Activated naive CD8-positive, alpha-beta T cell treated with anti-CD3 and anti-CD28 coated beads, Interleukin-2, amount 50 U/mL, for 24 hours (primary cell): ENCODE measurements at regions not wholly inside any gene's neighbourhood (a gene's known extent, or its start where the extent isn't known, plus 50 kb on each side); places are given as distances from the start of the nearest gene placed in this dataset.

Experiments used
- ATAC-seq: fragments of 150-1000 bp; cut with Tn5 transposase; one replicate; pipeline ENCODE4 v1.10.0; 2021
- DNase-seq: peaks from one replicate; pipeline ENCODE4 v3.0.0; 2021
- H3K27ac Mint-ChIP-seq: one replicate; pipeline ENCODE4 v1.8.0; 2021; ENCODE audit warnings: mild to moderate bottlenecking, mixed read lengths
- H3K27me3 Mint-ChIP-seq: one replicate; pipeline ENCODE4 v1.8.0; 2021; ENCODE audit warnings: mixed read lengths
- H3K36me3 Mint-ChIP-seq: one replicate; pipeline ENCODE4 v1.8.0; 2021; ENCODE audit warnings: low read depth, mixed read lengths
- H3K4me1 Mint-ChIP-seq: one replicate; pipeline ENCODE4 v1.8.0; 2021; ENCODE audit warnings: mixed read lengths
- H3K4me3 Mint-ChIP-seq: one replicate; pipeline ENCODE4 v1.8.0; 2021; ENCODE audit warnings: mild to moderate bottlenecking, moderate library complexity, mixed read lengths
- H3K9me3 Mint-ChIP-seq: one replicate; pipeline ENCODE4 v1.8.0; 2021; ENCODE audit warnings: mixed read lengths

GRCh38 chrX:4263030-4263803, 549.8 kb upstream of the PRKX start:
- no peaks in the 10 kb centered on the region for H3K27me3 Mint-ChIP-seq
- no peaks in the 10 kb centered on the region for H3K9me3 Mint-ChIP-seq
- H3K36me3 Mint-ChIP-seq, result no peaks in the 10 kb centered on the region
- no peak overlapping the region for H3K27ac Mint-ChIP-seq
- no peaks in the 10 kb centered on the region for H3K4me1 Mint-ChIP-seq
- no peak for ATAC-seq
- no peak for DNase-seq
- no peak overlapping the region for H3K4me3 Mint-ChIP-seq

DNA sequence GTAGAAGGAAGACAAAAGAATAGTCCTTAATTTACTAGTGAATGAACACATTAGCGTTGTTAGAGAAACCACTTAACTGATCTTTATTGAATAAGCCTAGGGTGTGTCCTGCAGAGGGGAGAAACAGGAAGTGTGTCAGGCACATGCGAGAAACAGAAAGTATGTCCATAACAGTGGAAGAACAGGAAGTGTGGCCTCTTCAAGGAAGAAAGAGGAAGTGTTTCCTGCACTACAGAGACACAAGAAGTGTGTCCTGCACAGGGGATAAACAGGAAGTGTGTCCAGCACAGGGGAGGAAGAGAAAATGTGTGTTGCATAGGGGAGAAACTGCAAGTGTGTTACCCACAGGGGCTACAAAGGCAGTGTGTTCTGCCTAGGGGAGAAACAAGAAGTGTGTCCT, 539.6 kb upstream of the PRKX start:
- ATAC-seq (no peak), DNase-seq (no peak)
- no peaks in the 10 kb centered on the region for H3K36me3 Mint-ChIP-seq
- H3K4me1 Mint-ChIP-seq, result peaks cover 5% of the 10 kb centered on the region
- H3K27ac Mint-ChIP-seq, result no peak overlapping the region
- H3K9me3 Mint-ChIP-seq, result peaks cover 3% of the 10 kb centered on the region
- H3K4me3 Mint-ChIP-seq, result no peak overlapping the region
- H3K27me3 Mint-ChIP-seq, result no peaks in the 10 kb centered on the region

- no peaks in the 10 kb centered on the region for H3K27me3 Mint-ChIP-seq
- H3K4me3 Mint-ChIP-seq, result no peak overlapping the region
- ATAC-seq (no peak), DNase-seq (no peak)
- no peak overlapping the region for H3K27ac Mint-ChIP-seq
- peaks cover 3% of the 10 kb centered on the region for H3K9me3 Mint-ChIP-seq
- peaks cover 5% of the 10 kb centered on the region for H3K4me1 Mint-ChIP-seq
- no peaks in the 10 kb centered on the region for H3K36me3 Mint-ChIP-seq
These were observed 536.0 kb upstream of the PRKX start for GRCh38 chrX:4249401-4249800.

- Mint-ChIP-seq H3K9me3 (no peaks in the 10 kb centered on the region), H3K36me3 (no peaks in the 10 kb centered on the region), H3K27me3 (no peaks in the 10 kb centered on the region), H3K4me1 (peaks cover 4% of the 10 kb centered on the region), H3K4me3 (no peak overlapping the region), H3K27ac (no peak overlapping the region)
- no peak for ATAC-seq
- DNase-seq, result no peak
These were observed 530.3 kb upstream of the PRKX start for GRCh38 chrX:4243759-4244158.

DNA sequence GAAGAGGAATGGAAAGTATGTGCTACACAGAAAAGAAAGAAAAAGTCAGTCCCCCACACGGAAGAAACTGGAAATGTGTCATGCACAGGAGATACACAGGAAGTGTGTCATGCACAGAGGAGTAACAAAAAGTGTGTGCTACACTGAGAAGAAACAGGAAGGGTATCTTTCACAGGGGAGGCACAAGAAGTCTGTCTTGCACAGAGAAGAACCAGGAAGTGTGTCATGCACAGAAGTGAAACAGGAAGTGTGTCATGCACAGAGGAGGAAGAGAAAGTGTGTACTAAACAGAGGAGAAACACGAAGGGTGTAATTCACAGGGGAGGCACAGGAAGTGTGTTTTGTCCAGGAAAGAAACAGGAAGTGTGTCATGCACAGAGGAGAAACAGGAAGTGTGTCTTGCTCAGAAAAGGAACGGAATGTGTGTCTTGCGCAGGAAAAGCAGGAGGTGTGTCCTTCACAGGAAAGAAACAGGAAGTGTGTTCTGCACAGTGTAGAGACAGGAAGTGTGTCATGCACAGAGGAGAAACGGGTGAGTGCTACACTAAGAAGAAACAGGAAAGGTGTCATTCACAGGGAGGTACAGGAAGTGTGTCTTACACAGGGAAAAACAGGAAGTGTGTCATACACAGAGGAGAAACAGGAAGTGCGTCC, 527.2 kb upstream of the PRKX start:
- no peaks in the 10 kb centered on the region for H3K27me3 Mint-ChIP-seq
- DNase-seq, result no peak
- peak; percentile 71 for ATAC-seq

DNA sequence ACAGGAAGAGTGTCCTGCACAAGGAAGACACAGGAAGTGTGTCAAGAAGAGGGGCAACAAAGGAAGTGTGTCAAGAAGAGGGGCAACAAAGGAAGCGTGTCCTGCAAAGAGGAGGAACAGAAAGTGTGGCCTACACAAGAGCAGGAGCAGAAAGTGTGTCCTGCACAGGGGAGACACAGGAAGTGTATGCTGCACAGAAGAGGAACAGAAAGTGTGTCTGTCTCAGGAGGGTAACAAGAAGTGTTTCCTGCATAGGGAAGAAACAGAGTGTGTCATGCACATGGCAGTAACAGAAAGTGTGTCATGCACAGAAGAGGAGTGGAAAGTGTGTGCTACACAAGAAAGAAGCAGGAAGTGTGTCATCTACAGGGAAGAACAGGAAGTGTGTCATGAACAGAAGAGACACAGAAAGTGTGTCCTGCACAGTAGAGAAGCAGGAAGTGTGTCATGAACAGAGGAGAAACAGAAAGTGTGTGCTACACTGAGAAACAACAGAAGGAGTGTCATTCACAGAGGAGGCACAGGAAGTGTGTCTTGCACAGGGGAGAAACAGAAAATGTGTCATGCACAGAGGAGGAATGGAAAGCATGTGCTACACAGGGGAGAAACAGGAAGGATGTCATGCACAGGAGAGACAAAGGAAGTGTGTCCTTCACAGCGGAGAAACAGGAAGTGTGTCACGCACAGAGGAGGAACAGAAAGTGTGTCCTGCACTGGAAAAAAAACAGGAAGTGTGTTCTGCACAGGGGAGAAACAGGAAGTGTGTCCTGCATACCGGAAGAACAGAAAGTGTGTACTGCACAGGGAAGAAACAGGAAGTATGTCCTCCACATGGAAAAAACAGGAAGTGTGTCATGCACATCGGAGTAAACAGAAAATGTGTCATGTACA, 526.4 kb upstream of the PRKX start:
- Mint-ChIP-seq H3K27ac (no peak overlapping the region), H3K27me3 (no peaks in the 10 kb centered on the region), H3K4me1 (peaks cover 4% of the 10 kb centered on the region), H3K36me3 (no peaks in the 10 kb centered on the region), H3K4me3 (no peak overlapping the region), H3K9me3 (no peaks in the 10 kb centered on the region)
- no peak for DNase-seq
- peak; percentile 15 for ATAC-seq

More for the DNA sequence above, 527.2 kb upstream of the PRKX start:
- Mint-ChIP-seq H3K4me1 (peaks cover 4% of the 10 kb centered on the region), H3K4me3 (no peak overlapping the region), H3K9me3 (no peaks in the 10 kb centered on the region), H3K27ac (no peak overlapping the region), H3K36me3 (no peaks in the 10 kb centered on the region)

DNA sequence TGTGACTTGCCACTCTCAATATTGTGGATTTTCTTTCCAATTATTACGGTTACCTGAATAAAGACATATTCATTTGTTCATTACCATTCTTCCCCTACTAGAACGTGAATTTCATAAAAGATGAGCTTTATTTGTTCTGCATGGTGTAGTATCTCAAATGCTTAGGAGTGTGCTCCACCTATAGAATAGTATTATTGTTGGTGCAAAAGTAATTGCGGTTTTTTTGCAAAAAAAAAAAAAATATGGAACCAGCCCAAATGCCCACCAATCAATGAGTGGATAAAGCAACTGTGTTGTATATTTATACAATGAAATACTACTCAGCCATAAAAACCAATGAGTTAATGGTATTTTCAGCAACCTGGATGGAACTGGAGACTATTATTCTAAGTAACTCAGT, 525.5 kb upstream of the PRKX start:
- Mint-ChIP-seq H3K9me3 (no peaks in the 10 kb centered on the region), H3K27ac (no peak overlapping the region), H3K4me1 (peaks cover 4% of the 10 kb centered on the region), H3K36me3 (no peaks in the 10 kb centered on the region), H3K4me3 (no peak overlapping the region), H3K27me3 (no peaks in the 10 kb centered on the region)
- ATAC-seq, result no peak
- no peak for DNase-seq

DNA sequence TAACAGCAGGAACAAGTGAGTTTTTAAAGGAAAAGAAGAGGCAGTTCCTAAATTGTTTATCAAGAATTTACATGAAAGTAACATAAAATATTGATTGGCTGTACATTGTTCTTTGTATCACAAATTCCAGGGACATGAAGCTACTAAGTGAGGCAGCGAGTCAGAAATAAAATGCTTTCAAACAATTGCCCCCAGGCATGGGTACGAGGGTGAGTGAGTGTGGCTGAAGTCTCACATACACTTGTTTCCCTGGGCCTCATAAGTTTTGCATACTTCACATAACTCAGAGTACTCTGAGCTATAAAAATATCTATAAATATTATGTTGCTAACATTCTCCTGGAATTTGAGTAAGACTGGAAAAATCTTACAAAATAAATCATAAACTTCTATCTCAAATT, 511.6 kb upstream of the PRKX start:
- Mint-ChIP-seq H3K27ac (no peak overlapping the region), H3K36me3 (no peaks in the 10 kb centered on the region), H3K4me3 (no peak overlapping the region), H3K27me3 (no peaks in the 10 kb centered on the region), H3K4me1 (no peaks in the 10 kb centered on the region), H3K9me3 (no peaks in the 10 kb centered on the region)
- DNase-seq (no peak), ATAC-seq (no peak)

DNA sequence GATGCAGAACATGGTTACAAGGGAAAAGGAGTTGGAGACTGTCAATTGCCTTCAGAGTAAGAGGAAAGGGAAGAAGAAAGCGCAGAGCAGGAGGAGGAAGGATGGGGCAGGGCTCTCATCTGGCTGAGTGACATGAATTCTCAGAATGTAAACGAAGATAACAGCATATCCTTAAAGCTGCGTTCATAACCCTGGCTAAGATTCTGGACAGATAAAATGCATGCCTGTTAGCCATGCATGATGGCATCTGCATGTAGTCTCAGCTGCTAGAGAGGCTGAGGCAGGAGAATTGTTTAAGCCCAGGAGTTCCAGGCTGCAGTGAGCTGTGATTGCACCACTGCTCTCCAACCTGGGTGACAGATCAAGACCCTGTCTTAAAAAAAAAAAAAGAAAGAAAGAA, 493.5 kb upstream of the PRKX start:
- no peaks in the 10 kb centered on the region for H3K9me3 Mint-ChIP-seq
- no peak overlapping the region for H3K27ac Mint-ChIP-seq
- ATAC-seq (no peak), DNase-seq (no peak)
- H3K4me3 Mint-ChIP-seq, result no peak overlapping the region
- no peaks in the 10 kb centered on the region for H3K36me3 Mint-ChIP-seq
- H3K4me1 Mint-ChIP-seq, result no peaks in the 10 kb centered on the region
- no peaks in the 10 kb centered on the region for H3K27me3 Mint-ChIP-seq

- Mint-ChIP-seq H3K4me3 (no peak overlapping the region), H3K36me3 (no peaks in the 10 kb centered on the region), H3K27me3 (no peaks in the 10 kb centered on the region), H3K27ac (no peak overlapping the region), H3K9me3 (no peaks in the 10 kb centered on the region), H3K4me1 (no peaks in the 10 kb centered on the region)
- ATAC-seq (no peak), DNase-seq (no peak)
These were observed 484.5 kb upstream of the PRKX start for GRCh38 chrX:4197971-4198370.

DNA sequence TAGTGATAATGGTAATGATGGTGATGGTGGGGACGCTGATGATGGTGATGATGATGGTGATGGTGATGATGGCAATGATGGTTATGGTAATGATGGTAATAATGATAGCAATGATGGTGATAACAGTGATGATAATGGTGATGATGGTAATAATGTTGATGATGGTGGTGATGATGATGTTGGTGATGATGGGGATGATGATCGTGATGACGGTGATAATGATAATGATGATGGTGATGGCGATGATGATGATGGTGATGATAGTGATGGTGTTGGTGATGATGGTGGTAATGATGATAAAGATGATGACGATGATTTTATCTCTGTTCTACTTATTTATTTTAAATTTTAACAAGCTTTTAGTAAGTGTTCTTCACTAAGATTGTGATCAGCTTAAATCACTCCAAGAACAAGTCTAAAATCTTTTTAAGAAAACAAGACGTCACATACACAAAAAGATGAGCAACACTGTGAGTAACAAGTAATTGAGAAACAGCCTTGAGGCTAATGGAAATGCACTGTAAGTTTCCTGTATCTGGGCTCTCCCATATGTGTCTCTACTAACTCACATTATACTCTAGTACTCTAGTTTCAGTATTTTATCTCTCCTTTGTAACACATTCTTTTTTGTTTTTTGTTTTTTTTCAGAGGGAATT, 480.2 kb upstream of the PRKX start:
- Mint-ChIP-seq H3K27ac (no peak overlapping the region), H3K36me3 (no peaks in the 10 kb centered on the region), H3K9me3 (peaks cover 5% of the 10 kb centered on the region), H3K27me3 (no peaks in the 10 kb centered on the region), H3K4me3 (no peak overlapping the region), H3K4me1 (no peaks in the 10 kb centered on the region)
- DNase-seq, result no peak
- ATAC-seq, result no peak

DNA sequence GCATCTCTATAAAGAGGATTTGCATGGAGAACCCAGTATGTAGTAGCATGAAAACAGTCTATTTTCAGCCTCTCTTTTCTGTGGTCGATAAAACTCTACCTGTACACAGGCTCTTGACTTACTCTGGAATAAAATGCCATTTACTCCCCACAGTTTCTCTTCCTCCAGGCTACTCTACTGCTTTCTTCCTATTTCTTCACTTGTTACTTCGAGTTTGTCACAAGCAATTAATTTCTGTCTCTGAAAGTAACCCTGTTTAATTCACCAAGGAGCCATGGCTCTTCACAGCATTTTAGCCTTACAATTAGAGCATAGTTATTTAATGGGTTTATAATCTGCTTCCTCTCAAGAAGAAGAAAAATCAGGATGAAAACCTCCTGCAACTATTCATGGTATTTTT, 472.9 kb upstream of the PRKX start:
- no peaks in the 10 kb centered on the region for H3K36me3 Mint-ChIP-seq
- no peak overlapping the region for H3K27ac Mint-ChIP-seq
- no peaks in the 10 kb centered on the region for H3K27me3 Mint-ChIP-seq
- H3K4me1 Mint-ChIP-seq, result no peaks in the 10 kb centered on the region
- H3K9me3 Mint-ChIP-seq, result peaks cover 5% of the 10 kb centered on the region
- no peak for ATAC-seq
- H3K4me3 Mint-ChIP-seq, result no peak overlapping the region
- DNase-seq, result no peak

DNA sequence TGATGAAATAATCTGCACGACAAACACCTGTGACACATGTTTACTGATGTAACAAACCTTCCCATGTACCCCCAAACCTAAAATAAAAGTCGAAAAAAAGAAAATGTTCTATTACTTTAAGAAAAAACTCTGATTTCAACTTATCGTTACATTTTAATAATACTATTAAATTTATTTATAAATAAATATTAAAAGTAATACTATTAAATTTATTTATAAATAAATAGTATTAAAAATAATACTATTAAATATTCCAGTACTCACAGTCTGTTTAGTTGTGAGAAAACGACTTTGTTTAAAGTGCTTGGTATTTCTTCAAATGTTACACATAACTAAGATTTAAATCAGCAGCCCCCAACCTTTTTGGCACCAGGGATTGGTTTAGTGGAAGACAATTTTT, 471.6 kb upstream of the PRKX start:
- DNase-seq (no peak), ATAC-seq (no peak)
- Mint-ChIP-seq H3K27ac (no peak overlapping the region), H3K9me3 (peaks cover 4% of the 10 kb centered on the region), H3K4me1 (no peaks in the 10 kb centered on the region), H3K27me3 (no peaks in the 10 kb centered on the region), H3K36me3 (no peaks in the 10 kb centered on the region), H3K4me3 (no peak overlapping the region)

GRCh38 chrX:4182408-4182806, 469.0 kb upstream of the PRKX start:
- Mint-ChIP-seq H3K4me1 (no peaks in the 10 kb centered on the region), H3K36me3 (no peaks in the 10 kb centered on the region), H3K4me3 (no peak overlapping the region), H3K9me3 (no peaks in the 10 kb centered on the region), H3K27ac (no peak overlapping the region), H3K27me3 (no peaks in the 10 kb centered on the region)
- DNase-seq, result no peak
- ATAC-seq, result no peak
